ENCODE measurements at regions not wholly inside any gene's neighbourhood (a gene's known extent, or its start where the extent isn't known, plus 50 kb on each side); places are given as distances from the start of the nearest gene placed in this dataset.

GRCh38 chr5:103902893-103903292 is 340.3 kb upstream of the NUDT12 start:
- no peak for FAIRE-seq

GRCh38 chr5:103901885-103902284 is 339.3 kb upstream of the NUDT12 start:
- DNase-seq (ENCODE audit: low read depth) = no peak
- Histone ChIP-seq H3K4me3 (ENCODE audit: insufficient read depth, low read depth, low read length) (no peak overlapping the region), H3K4me2 (ENCODE audit: low read length) (no peak overlapping the region), H3K9me3 (ENCODE audit: insufficient read depth, low read depth, low read length) (no peaks in the 10 kb centered on the region), H3K27me3 (ENCODE audit: insufficient read depth, low read length) (no peaks in the 10 kb centered on the region), H3K27ac (ENCODE audit: low read depth, low read length) (no peak overlapping the region), H3K36me3 (ENCODE audit: insufficient read depth, low read length) (no peaks in the 10 kb centered on the region), H4K20me1 (ENCODE audit: insufficient read depth, low read length) (no peaks in the 10 kb centered on the region), H3K4me1 (ENCODE audit: insufficient read depth, low read length) (no peaks in the 10 kb centered on the region), H3K9ac (ENCODE audit: low read length) (no peak overlapping the region), H2AFZ (ENCODE audit: low read depth, low read length) (no peak overlapping the region), H3K79me2 (ENCODE audit: insufficient read depth, low read length) (no peaks in the 10 kb centered on the region)
- Mint-ChIP-seq H3K27ac (ENCODE audit: unreplicated experiment) (no peak overlapping the region), H3K4me3 (ENCODE audit: unreplicated experiment) (no peak overlapping the region), H3K27me3 (ENCODE audit: low read depth, unreplicated experiment) (no peaks in the 10 kb centered on the region), H3K9me3 (ENCODE audit: unreplicated experiment) (no peaks in the 10 kb centered on the region), H3K36me3 (ENCODE audit: low read depth, unreplicated experiment) (no peaks in the 10 kb centered on the region), H3K4me1 (ENCODE audit: low read depth, unreplicated experiment) (peaks cover 5% of the 10 kb centered on the region)
- no peak for TF ChIP-seq EZH2 (IDR thresholded peaks at IDR 0.05; ENCODE audit: insufficient read depth, low read length)
- TF ChIP-seq CTCF (IDR thresholded peaks at IDR 0.05; ENCODE audit: insufficient read depth, low read depth, low read length) = no peak
- no peak for FAIRE-seq

More at GRCh38 chr5:103902893-103903292, 340.3 kb upstream of the NUDT12 start:
- H3K27me3 Mint-ChIP-seq (ENCODE audit: low read depth, unreplicated experiment) = no peaks in the 10 kb centered on the region
- no peak overlapping the region for H3K4me2 ChIP-seq (ENCODE audit: low read length)
- no peak for TF ChIP-seq EZH2 (IDR thresholded peaks at IDR 0.05; ENCODE audit: insufficient read depth, low read length)
- no peak for TF ChIP-seq CTCF (IDR thresholded peaks at IDR 0.05; ENCODE audit: insufficient read depth, low read depth, low read length)
- H3K27me3 ChIP-seq (ENCODE audit: insufficient read depth, low read length) = no peaks in the 10 kb centered on the region
- H3K9me3 Mint-ChIP-seq (ENCODE audit: unreplicated experiment) = no peaks in the 10 kb centered on the region
- peaks cover 5% of the 10 kb centered on the region for H3K4me1 Mint-ChIP-seq (ENCODE audit: low read depth, unreplicated experiment)
- no peaks in the 10 kb centered on the region for H4K20me1 ChIP-seq (ENCODE audit: insufficient read depth, low read length)
- H3K36me3 ChIP-seq (ENCODE audit: insufficient read depth, low read length) = no peaks in the 10 kb centered on the region
- H3K4me3 Mint-ChIP-seq (ENCODE audit: unreplicated experiment) = no peak overlapping the region
- no peaks in the 10 kb centered on the region for H3K36me3 Mint-ChIP-seq (ENCODE audit: low read depth, unreplicated experiment)
- no peaks in the 10 kb centered on the region for H3K9me3 ChIP-seq (ENCODE audit: insufficient read depth, low read depth, low read length)
- no peak overlapping the region for H3K27ac ChIP-seq (ENCODE audit: low read depth, low read length)
- H3K4me3 ChIP-seq (ENCODE audit: insufficient read depth, low read depth, low read length) = no peak overlapping the region
- no peaks in the 10 kb centered on the region for H3K4me1 ChIP-seq (ENCODE audit: insufficient read depth, low read length)
- H3K79me2 ChIP-seq (ENCODE audit: insufficient read depth, low read length) = no peaks in the 10 kb centered on the region
- DNase-seq (ENCODE audit: low read depth) = no peak
- H3K9ac ChIP-seq (ENCODE audit: low read length) = no peak overlapping the region
- no peak overlapping the region for H3K27ac Mint-ChIP-seq (ENCODE audit: unreplicated experiment)
- no peak overlapping the region for H2AFZ ChIP-seq (ENCODE audit: low read depth, low read length)

GRCh38 chr5:103896593-103896992 is 334.0 kb upstream of the NUDT12 start:
- no peak overlapping the region for H3K4me2 ChIP-seq (ENCODE audit: low read length)
- no peaks in the 10 kb centered on the region for H3K9me3 ChIP-seq (ENCODE audit: insufficient read depth, low read depth, low read length)
- no peak for DNase-seq (ENCODE audit: low read depth)
- Mint-ChIP-seq H3K27ac (ENCODE audit: unreplicated experiment) (no peak overlapping the region), H3K36me3 (ENCODE audit: low read depth, unreplicated experiment) (no peaks in the 10 kb centered on the region), H3K27me3 (ENCODE audit: low read depth, unreplicated experiment) (no peaks in the 10 kb centered on the region), H3K4me1 (ENCODE audit: low read depth, unreplicated experiment) (no peaks in the 10 kb centered on the region), H3K9me3 (ENCODE audit: unreplicated experiment) (no peaks in the 10 kb centered on the region), H3K4me3 (ENCODE audit: unreplicated experiment) (no peak overlapping the region)
- H3K79me2 ChIP-seq (ENCODE audit: insufficient read depth, low read length) = no peaks in the 10 kb centered on the region
- no peak overlapping the region for H3K9ac ChIP-seq (ENCODE audit: low read length)
- H3K27me3 ChIP-seq (ENCODE audit: insufficient read depth, low read length) = no peaks in the 10 kb centered on the region
- no peak overlapping the region for H2AFZ ChIP-seq (ENCODE audit: low read depth, low read length)
- TF ChIP-seq EZH2 (IDR thresholded peaks at IDR 0.05; ENCODE audit: insufficient read depth, low read length) (no peak), CTCF (IDR thresholded peaks at IDR 0.05; ENCODE audit: insufficient read depth, low read depth, low read length) (no peak)
- no peak overlapping the region for H3K27ac ChIP-seq (ENCODE audit: low read depth, low read length)
- no peak overlapping the region for H3K4me3 ChIP-seq (ENCODE audit: insufficient read depth, low read depth, low read length)
- H4K20me1 ChIP-seq (ENCODE audit: insufficient read depth, low read length) = no peaks in the 10 kb centered on the region
- FAIRE-seq = no peak
- no peaks in the 10 kb centered on the region for H3K4me1 ChIP-seq (ENCODE audit: insufficient read depth, low read length)
- H3K36me3 ChIP-seq (ENCODE audit: insufficient read depth, low read length) = no peaks in the 10 kb centered on the region

Measured in astrocyte (in vitro differentiated cells and primary cell).